ENCODE measurements at regions not wholly inside any gene's neighbourhood (a gene's known extent, or its start where the extent isn't known, plus 50 kb on each side); places are given as distances from the start of the nearest gene placed in this dataset.

- TF ChIP-seq, protein P1, sequence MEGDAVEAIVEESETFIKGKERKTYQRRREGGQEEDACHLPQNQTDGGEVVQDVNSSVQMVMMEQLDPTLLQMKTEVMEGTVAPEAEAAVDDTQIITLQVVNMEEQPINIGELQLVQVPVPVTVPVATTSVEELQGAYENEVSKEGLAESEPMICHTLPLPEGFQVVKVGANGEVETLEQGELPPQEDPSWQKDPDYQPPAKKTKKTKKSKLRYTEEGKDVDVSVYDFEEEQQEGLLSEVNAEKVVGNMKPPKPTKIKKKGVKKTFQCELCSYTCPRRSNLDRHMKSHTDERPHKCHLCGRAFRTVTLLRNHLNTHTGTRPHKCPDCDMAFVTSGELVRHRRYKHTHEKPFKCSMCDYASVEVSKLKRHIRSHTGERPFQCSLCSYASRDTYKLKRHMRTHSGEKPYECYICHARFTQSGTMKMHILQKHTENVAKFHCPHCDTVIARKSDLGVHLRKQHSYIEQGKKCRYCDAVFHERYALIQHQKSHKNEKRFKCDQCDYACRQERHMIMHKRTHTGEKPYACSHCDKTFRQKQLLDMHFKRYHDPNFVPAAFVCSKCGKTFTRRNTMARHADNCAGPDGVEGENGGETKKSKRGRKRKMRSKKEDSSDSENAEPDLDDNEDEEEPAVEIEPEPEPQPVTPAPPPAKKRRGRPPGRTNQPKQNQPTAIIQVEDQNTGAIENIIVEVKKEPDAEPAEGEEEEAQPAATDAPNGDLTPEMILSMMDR (IDR thresholded peaks at IDR 0.05; ENCODE audit: unreplicated experiment), result no peak
- Mint-ChIP-seq H3K9me3 (ENCODE audit: low read depth, unreplicated experiment) (no peaks in the 10 kb centered on the region), H3K4me3 (ENCODE audit: low read depth, unreplicated experiment) (no peak overlapping the region), H3K27me3 (ENCODE audit: unreplicated experiment) (no peaks in the 10 kb centered on the region), H3K36me3 (ENCODE audit: insufficient read depth, unreplicated experiment) (no peaks in the 10 kb centered on the region), H3K4me1 (ENCODE audit: low read depth, unreplicated experiment) (peaks cover 42% of the 10 kb centered on the region), H3K27ac (ENCODE audit: unreplicated experiment) (no peak overlapping the region)
- DNase-seq, result no peak
- CTCF ChIA-PET, result no interaction called here
- BruUV-seq (replicated peaks), result no TSS peak
- intact Hi-C loops (cut with micrococcal nuclease; ENCODE audit: unreplicated experiment), result loop anchor here (5.0 kb wide), 2 partner anchors 165 to 245 kb away; no protein-coding TSS in a partner anchor
Measured at GRCh38 chr5:124907098-124907644, 160.7 kb upstream of the ZNF608 start.

- TF ChIP-seq, protein P1 (IDR thresholded peaks at IDR 0.05; ENCODE audit: unreplicated experiment), result no peak
- no peaks in the 10 kb centered on the region for H3K9me3 Mint-ChIP-seq (ENCODE audit: low read depth, unreplicated experiment)
- BruUV-seq (replicated peaks), result no TSS peak
- H3K27ac Mint-ChIP-seq (ENCODE audit: unreplicated experiment), result peak overlapping the region; percentile 58
- peak overlapping the region; percentile 27 for H3K4me3 Mint-ChIP-seq (ENCODE audit: low read depth, unreplicated experiment)
- CTCF ChIA-PET, result interaction anchor here (1.0 to 1.3 kb wide), 3 partner anchors 19 to 273 kb away, joined by 3 to 4 read pairs (median 3); no protein-coding TSS in a partner anchor
- peaks cover 35% of the 10 kb centered on the region for H3K4me1 Mint-ChIP-seq (ENCODE audit: low read depth, unreplicated experiment)
- intact Hi-C loops (cut with micrococcal nuclease; ENCODE audit: unreplicated experiment), result loop anchor here (5.0 kb wide), 2 partner anchors 167 to 247 kb away; no protein-coding TSS in a partner anchor
- H3K36me3 Mint-ChIP-seq (ENCODE audit: insufficient read depth, unreplicated experiment), result no peaks in the 10 kb centered on the region
- no peak for DNase-seq
- H3K27me3 Mint-ChIP-seq (ENCODE audit: unreplicated experiment), result no peaks in the 10 kb centered on the region
Measured at GRCh38 chr5:124908581-124909451, 162.4 kb upstream of the ZNF608 start.

- Mint-ChIP-seq H3K27me3 (ENCODE audit: unreplicated experiment) (no peaks in the 10 kb centered on the region), H3K27ac (ENCODE audit: unreplicated experiment) (peak overlapping the region; percentile 58), H3K9me3 (ENCODE audit: low read depth, unreplicated experiment) (no peaks in the 10 kb centered on the region), H3K4me1 (ENCODE audit: low read depth, unreplicated experiment) (peaks cover 35% of the 10 kb centered on the region), H3K4me3 (ENCODE audit: low read depth, unreplicated experiment) (no peak overlapping the region), H3K36me3 (ENCODE audit: insufficient read depth, unreplicated experiment) (no peaks in the 10 kb centered on the region)
- no peak for DNase-seq
- intact Hi-C loops (cut with micrococcal nuclease; ENCODE audit: unreplicated experiment), result loop anchor here (5.0 kb wide), 2 partner anchors 167 to 247 kb away; no protein-coding TSS in a partner anchor
- TF ChIP-seq, protein P1 (IDR thresholded peaks at IDR 0.05; ENCODE audit: unreplicated experiment), result no peak
- CTCF ChIA-PET, result interaction anchor here (1.0 kb wide), 1 partner anchor 20 kb away, joined by 3 read pairs; no protein-coding TSS in a partner anchor
- BruUV-seq (replicated peaks), result no TSS peak
Measured at GRCh38 chr5:124909734-124910133, 163.3 kb upstream of the ZNF608 start.

DNA sequence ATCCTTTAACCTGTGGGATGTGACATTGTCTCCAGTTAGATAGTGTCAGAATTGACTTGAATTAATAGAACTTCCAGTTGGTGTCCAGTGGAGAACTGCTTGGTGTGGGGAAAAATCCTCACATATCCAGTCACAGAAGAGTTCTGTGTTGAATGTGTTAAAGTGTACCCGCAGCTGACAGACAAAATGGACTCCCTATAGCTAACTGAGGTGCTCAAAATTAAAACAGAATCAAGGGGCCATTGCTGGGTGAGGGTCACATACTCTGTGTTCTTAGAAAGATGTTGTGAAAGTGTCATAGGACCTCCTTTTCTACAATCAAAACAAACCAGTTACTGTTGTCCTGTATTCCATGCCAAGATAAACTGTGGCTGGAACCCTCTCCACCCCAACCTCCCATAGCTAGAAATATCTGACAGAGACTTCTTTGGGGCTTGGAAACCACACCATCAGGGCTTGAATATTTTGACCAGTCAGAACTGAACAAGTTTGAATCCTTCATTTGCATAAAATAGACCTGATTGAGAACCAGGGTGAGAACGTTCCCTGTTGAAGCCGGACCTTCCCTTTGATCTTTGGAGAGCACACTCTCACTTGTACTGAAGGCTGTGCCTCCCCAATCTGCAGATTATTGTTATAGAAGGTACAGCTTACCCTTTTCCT lies 164.0 kb upstream of the ZNF608 start:
- Mint-ChIP-seq H3K4me1 (ENCODE audit: low read depth, unreplicated experiment) (peaks cover 35% of the 10 kb centered on the region), H3K4me3 (ENCODE audit: low read depth, unreplicated experiment) (no peak overlapping the region), H3K27ac (ENCODE audit: unreplicated experiment) (no peak overlapping the region), H3K27me3 (ENCODE audit: unreplicated experiment) (no peaks in the 10 kb centered on the region), H3K9me3 (ENCODE audit: low read depth, unreplicated experiment) (no peaks in the 10 kb centered on the region), H3K36me3 (ENCODE audit: insufficient read depth, unreplicated experiment) (no peaks in the 10 kb centered on the region)
- no peak for DNase-seq
- no TSS peak for BruUV-seq (replicated peaks)
- intact Hi-C loops (cut with micrococcal nuclease; ENCODE audit: unreplicated experiment), result no loop called here
- CTCF ChIA-PET, result no interaction called here
- TF ChIP-seq, protein P1 (IDR thresholded peaks at IDR 0.05; ENCODE audit: unreplicated experiment), result no peak
